ENCODE measurements at regions not wholly inside any gene's neighbourhood (a gene's known extent, or its start where the extent isn't known, plus 50 kb on each side); places are given as distances from the start of the nearest gene placed in this dataset.

DNA sequence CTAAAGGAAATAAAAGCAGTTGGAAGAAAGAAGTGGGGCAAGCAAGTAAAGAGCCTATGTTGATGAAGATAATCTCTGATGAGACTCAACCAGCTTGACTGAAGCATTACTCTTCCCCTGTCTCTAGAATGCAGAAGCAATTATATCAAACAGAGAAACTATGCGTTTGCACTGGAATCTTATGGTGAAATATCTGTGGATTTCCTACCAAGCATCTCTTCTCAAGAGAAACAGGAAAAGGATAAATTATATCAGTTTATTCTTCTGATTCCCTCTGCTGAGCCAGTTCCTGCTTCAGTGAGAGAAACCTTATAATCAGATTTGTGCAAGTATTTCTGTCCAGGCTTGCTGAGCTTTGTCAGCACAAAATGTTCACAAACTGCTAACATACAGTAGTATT, 316.7 kb upstream of the SLC7A11 start:
- TF ChIP-seq POLR2AphosphoS5 (IDR thresholded peaks at IDR 0.05; ENCODE audit: low read depth, low read length), result no peak
- TF ChIP-seq PAX5 (IDR thresholded peaks at IDR 0.05; ENCODE audit: insufficient read depth, low read length, severe bottlenecking), result no peak
- TF ChIP-seq POLR2A (IDR thresholded peaks at IDR 0.05; ENCODE audit: low read depth, low read length), result no peak
- no peak for TF ChIP-seq TAF1 (IDR thresholded peaks at IDR 0.05; ENCODE audit: low read depth, low read length)
- TF ChIP-seq POU2F2 (IDR thresholded peaks at IDR 0.05; ENCODE audit: low read depth, low read length), result no peak
- no peak for TF ChIP-seq SPI1 (IDR thresholded peaks at IDR 0.05; ENCODE audit: low read depth, low read length)

Measured in GM12891 (cell line).